Activated T-helper 9 cell treated with anti-CD3 and anti-CD28 coated beads, Interleukin-2, amount 50 U/mL, for 16 hours (primary cell): ENCODE measurements at regions not wholly inside any gene's neighbourhood (a gene's known extent, or its start where the extent isn't known, plus 50 kb on each side); places are given as distances from the start of the nearest gene placed in this dataset.

Source experiments
- DNase-seq: peaks from one replicate; pipeline ENCODE4 v3.0.0-alpha.2; 2020; ENCODE audit warnings: low read depth

GRCh38 chr6:25165177-25165576, 114.0 kb upstream of the CARMIL1 start:
- DNase-seq: no peak

GRCh38 chr6:25165800-25166199, 113.4 kb upstream of the CARMIL1 start:
- DNase-seq: no peak

- no peak for DNase-seq
These were observed 112.0 kb upstream of the CARMIL1 start for GRCh38 chr6:25166955-25167748.

- no peak for DNase-seq
These were observed 111.2 kb upstream of the CARMIL1 start for GRCh38 chr6:25167961-25168360.

GRCh38 chr6:25168637-25169036, 110.5 kb upstream of the CARMIL1 start:
- DNase-seq: no peak

GRCh38 chr6:25169553-25169952, 109.6 kb upstream of the CARMIL1 start:
- no peak for DNase-seq

GRCh38 chr6:25169961-25170360, 109.2 kb upstream of the CARMIL1 start:
- no peak for DNase-seq

- DNase-seq: no peak
These were observed 108.5 kb upstream of the CARMIL1 start for GRCh38 chr6:25170640-25171039.

- DNase-seq: no peak
These were observed 107.9 kb upstream of the CARMIL1 start for GRCh38 chr6:25171301-25171700.

GRCh38 chr6:25172819-25173218, 106.4 kb upstream of the CARMIL1 start:
- DNase-seq: no peak

GRCh38 chr6:25173246-25173645, 105.9 kb upstream of the CARMIL1 start:
- DNase-seq: no peak

GRCh38 chr6:25173951-25174474, 105.2 kb upstream of the CARMIL1 start:
- DNase-seq: no peak

GRCh38 chr6:25174678-25175077, 104.5 kb upstream of the CARMIL1 start:
- no peak for DNase-seq

- DNase-seq: no peak
These were observed 104.0 kb upstream of the CARMIL1 start for GRCh38 chr6:25175196-25175595.

- no peak for DNase-seq
These were observed 103.5 kb upstream of the CARMIL1 start for GRCh38 chr6:25175681-25176080.

- DNase-seq: no peak
These were observed 102.7 kb upstream of the CARMIL1 start for GRCh38 chr6:25176466-25176865.

GRCh38 chr6:25177500-25178028, 101.6 kb upstream of the CARMIL1 start:
- no peak for DNase-seq

- no peak for DNase-seq
These were observed 100.7 kb upstream of the CARMIL1 start for GRCh38 chr6:25178336-25179035.

GRCh38 chr6:25179051-25179778, 100.0 kb upstream of the CARMIL1 start:
- DNase-seq: no peak

- no peak for DNase-seq
These were observed 98.4 kb upstream of the CARMIL1 start for GRCh38 chr6:25180630-25181349.

- no peak for DNase-seq
These were observed 97.8 kb upstream of the CARMIL1 start for GRCh38 chr6:25181350-25181724.

GRCh38 chr6:25181923-25182322, 97.3 kb upstream of the CARMIL1 start:
- DNase-seq: no peak
